ENCODE measurements at regions not wholly inside any gene's neighbourhood (a gene's known extent, or its start where the extent isn't known, plus 50 kb on each side); places are given as distances from the start of the nearest gene placed in this dataset.

- ATAC-seq (ENCODE audit: low read depth): no peak
- Histone ChIP-seq H3K4me3 (ENCODE audit: severe bottlenecking) (no peak overlapping the region), H3K36me3 (ENCODE audit: low read depth) (no peaks in the 10 kb centered on the region), H3K27me3 (ENCODE audit: insufficient read depth, poor library complexity, severe bottlenecking) (no peaks in the 10 kb centered on the region), H3K27ac (ENCODE audit: poor library complexity, severe bottlenecking) (no peak overlapping the region), H3K4me1 (ENCODE audit: insufficient read depth, poor library complexity, severe bottlenecking) (no peaks in the 10 kb centered on the region), H3K9me3 (ENCODE audit: severe bottlenecking) (no peaks in the 10 kb centered on the region)
- no peak for DNase-seq (ENCODE audit: low spot score)
- TF ChIP-seq CTCF (IDR thresholded peaks at IDR 0.05; ENCODE audit: poor library complexity, severe bottlenecking): no peak
Measured at GRCh38 chr1:87884581-87884980, 555.9 kb downstream of the LMO4 start.

DNA sequence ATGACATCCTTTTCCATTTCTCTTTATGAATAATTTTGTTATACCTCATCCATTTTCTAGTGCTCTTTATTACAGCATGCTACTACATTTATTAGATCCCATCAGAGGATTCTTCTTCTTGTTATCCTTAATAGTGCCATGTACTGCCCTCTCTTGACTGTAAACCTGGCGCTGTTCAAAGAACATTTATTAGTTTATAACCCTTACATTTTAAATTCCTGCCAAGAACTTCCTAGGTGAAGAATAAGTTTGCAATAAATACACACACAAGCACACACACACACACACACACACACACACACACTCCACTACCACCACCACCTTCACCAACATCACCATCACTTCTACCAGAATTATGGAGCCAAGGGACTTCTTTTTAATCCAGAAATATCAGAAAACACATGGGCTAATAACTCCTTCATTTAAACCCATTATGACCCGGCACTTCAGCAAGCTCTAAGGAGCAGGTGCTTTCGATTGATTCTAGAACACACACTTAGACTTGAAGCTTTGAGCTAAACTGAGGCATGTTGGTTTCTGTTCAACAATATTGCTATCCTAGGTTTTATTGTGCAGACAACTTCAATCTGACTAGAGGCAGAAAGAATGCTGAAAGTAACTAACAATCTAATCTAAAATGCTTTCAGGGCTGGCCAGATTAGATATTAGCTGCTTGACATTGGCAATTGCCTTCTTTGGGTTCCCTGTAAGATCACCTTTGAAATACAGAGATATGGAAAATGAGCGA is 556.8 kb downstream of the LMO4 start:
- H3K9me3 ChIP-seq (ENCODE audit: severe bottlenecking): no peaks in the 10 kb centered on the region
- H3K27me3 ChIP-seq (ENCODE audit: insufficient read depth, poor library complexity, severe bottlenecking): no peaks in the 10 kb centered on the region
- TF ChIP-seq CTCF (IDR thresholded peaks at IDR 0.05; ENCODE audit: poor library complexity, severe bottlenecking): no peak
- ATAC-seq (ENCODE audit: low read depth): no peak
- H3K4me1 ChIP-seq (ENCODE audit: insufficient read depth, poor library complexity, severe bottlenecking): no peaks in the 10 kb centered on the region
- no peaks in the 10 kb centered on the region for H3K36me3 ChIP-seq (ENCODE audit: low read depth)
- no peak for DNase-seq (ENCODE audit: low spot score)
- no peak overlapping the region for H3K27ac ChIP-seq (ENCODE audit: poor library complexity, severe bottlenecking)
- no peak overlapping the region for H3K4me3 ChIP-seq (ENCODE audit: severe bottlenecking)

- Histone ChIP-seq H3K27ac (ENCODE audit: poor library complexity, severe bottlenecking) (no peak overlapping the region), H3K4me1 (ENCODE audit: insufficient read depth, poor library complexity, severe bottlenecking) (no peaks in the 10 kb centered on the region), H3K9me3 (ENCODE audit: severe bottlenecking) (no peaks in the 10 kb centered on the region), H3K4me3 (ENCODE audit: severe bottlenecking) (no peak overlapping the region), H3K36me3 (ENCODE audit: low read depth) (no peaks in the 10 kb centered on the region), H3K27me3 (ENCODE audit: insufficient read depth, poor library complexity, severe bottlenecking) (no peaks in the 10 kb centered on the region)
- DNase-seq (ENCODE audit: low spot score) (no peak), ATAC-seq (ENCODE audit: low read depth) (no peak)
- no peak for TF ChIP-seq CTCF (IDR thresholded peaks at IDR 0.05; ENCODE audit: poor library complexity, severe bottlenecking)
Measured at GRCh38 chr1:87887100-87887499, 558.4 kb downstream of the LMO4 start.

GRCh38 chr1:87888446-87888845 is 559.8 kb downstream of the LMO4 start:
- ATAC-seq (ENCODE audit: low read depth): no peak
- H3K27ac ChIP-seq (ENCODE audit: poor library complexity, severe bottlenecking): no peak overlapping the region
- no peak for DNase-seq (ENCODE audit: low spot score)
- no peaks in the 10 kb centered on the region for H3K27me3 ChIP-seq (ENCODE audit: insufficient read depth, poor library complexity, severe bottlenecking)
- H3K9me3 ChIP-seq (ENCODE audit: severe bottlenecking): no peaks in the 10 kb centered on the region
- no peaks in the 10 kb centered on the region for H3K36me3 ChIP-seq (ENCODE audit: low read depth)
- H3K4me1 ChIP-seq (ENCODE audit: insufficient read depth, poor library complexity, severe bottlenecking): no peaks in the 10 kb centered on the region
- TF ChIP-seq CTCF (IDR thresholded peaks at IDR 0.05; ENCODE audit: poor library complexity, severe bottlenecking): no peak
- no peak overlapping the region for H3K4me3 ChIP-seq (ENCODE audit: severe bottlenecking)

DNA sequence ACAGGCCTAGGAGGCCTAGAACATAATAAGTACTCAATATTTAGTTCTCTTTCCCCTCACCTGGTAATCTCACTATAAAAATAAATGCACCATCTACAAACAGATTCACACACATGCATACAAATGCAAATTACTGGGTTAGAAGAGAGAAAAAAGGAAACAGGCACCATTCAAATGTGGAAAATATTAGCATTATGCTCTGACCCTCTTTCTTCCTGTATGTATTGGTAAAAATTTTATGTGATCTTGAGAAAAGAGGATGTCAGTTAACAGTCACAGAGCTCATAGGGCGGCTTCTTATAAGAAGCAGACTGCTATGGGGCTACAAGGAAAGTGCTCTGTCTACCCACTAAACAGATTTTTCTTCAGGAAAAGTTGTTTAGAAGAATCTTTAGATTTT is 565.4 kb downstream of the LMO4 start:
- DNase-seq (ENCODE audit: low spot score) (no peak), ATAC-seq (ENCODE audit: low read depth) (no peak)
- Histone ChIP-seq H3K9me3 (ENCODE audit: severe bottlenecking) (no peaks in the 10 kb centered on the region), H3K27ac (ENCODE audit: poor library complexity, severe bottlenecking) (no peak overlapping the region), H3K4me3 (ENCODE audit: severe bottlenecking) (no peak overlapping the region), H3K4me1 (ENCODE audit: insufficient read depth, poor library complexity, severe bottlenecking) (no peaks in the 10 kb centered on the region), H3K27me3 (ENCODE audit: insufficient read depth, poor library complexity, severe bottlenecking) (no peaks in the 10 kb centered on the region), H3K36me3 (ENCODE audit: low read depth) (no peaks in the 10 kb centered on the region)
- TF ChIP-seq CTCF (IDR thresholded peaks at IDR 0.05; ENCODE audit: poor library complexity, severe bottlenecking): no peak

All from RWPE2 (cell line).